ENCODE measurements at regions not wholly inside any gene's neighbourhood (a gene's known extent, or its start where the extent isn't known, plus 50 kb on each side); places are given as distances from the start of the nearest gene placed in this dataset.

- Histone ChIP-seq H3K27me3 (no peaks in the 10 kb centered on the region), H3K27ac (no peak overlapping the region), H3K36me3 (replicated peaks in 1 of 2; ENCODE audit: insufficient read depth in 1 of 2, low read depth in 2 of 2) (no peaks in the 10 kb centered on the region), H3K4me1 (no peaks in the 10 kb centered on the region), H3K4me3 (no peak overlapping the region), H3K9me3 (no peaks in the 10 kb centered on the region)
- no peak for TF ChIP-seq POLR2A (IDR thresholded peaks at IDR 0.05)
- no peak for TF ChIP-seq CTCF (IDR thresholded peaks at IDR 0.05)
- DNase-seq, result no peak
- no peak for ATAC-seq
- WGBS, 2 donors, result 80 to 82% methylated on average over 3 of the region's 3 CpGs
- intact Hi-C loops (cut with DNase I), result no loop called here
Observed at GRCh38 chr5:82865625-82866024, 211.6 kb downstream of the TMEM167A start.

DNA sequence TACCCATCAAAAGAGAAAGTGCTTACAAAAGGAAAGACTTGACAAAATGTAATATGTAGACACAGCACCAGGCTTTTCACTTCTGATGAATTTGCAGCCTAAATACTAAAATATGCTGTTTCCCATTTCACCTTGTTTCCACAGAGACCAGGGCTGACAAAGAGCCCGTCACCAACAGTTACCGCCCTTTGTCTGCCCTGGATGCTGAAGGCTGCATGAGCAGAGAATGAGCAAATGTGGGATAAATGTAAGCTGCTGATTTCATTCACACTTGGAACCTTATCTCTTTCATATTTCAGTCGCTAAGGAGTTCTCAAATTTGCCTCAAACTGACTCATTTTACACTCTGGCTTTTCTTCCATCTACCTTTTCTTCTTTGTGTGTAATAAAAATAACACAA lies 213.9 kb downstream of the TMEM167A start:
- ATAC-seq (no peak), DNase-seq (no peak)
- intact Hi-C loops (cut with DNase I), result no loop called here
- Histone ChIP-seq H3K9me3 (no peaks in the 10 kb centered on the region), H3K27me3 (no peaks in the 10 kb centered on the region), H3K27ac (no peak overlapping the region), H3K36me3 (replicated peaks in 1 of 2; ENCODE audit: insufficient read depth in 1 of 2, low read depth in 2 of 2) (no peaks in the 10 kb centered on the region), H3K4me3 (no peak overlapping the region), H3K4me1 (no peaks in the 10 kb centered on the region)
- TF ChIP-seq POLR2A (IDR thresholded peaks at IDR 0.05), result no peak
- TF ChIP-seq CTCF (IDR thresholded peaks at IDR 0.05), result no peak
- 65 to 69% methylated on average over 3 of the region's 3 CpGs for WGBS, 2 donors

- WGBS, 2 donors, result 69 to 73% methylated on average over 4 of the region's 4 CpGs
- no peak overlapping the region for H3K27ac ChIP-seq
- ATAC-seq (no peak), DNase-seq (no peak)
- intact Hi-C loops (cut with DNase I), result no loop called here
- H3K9me3 ChIP-seq, result no peaks in the 10 kb centered on the region
- no peaks in the 10 kb centered on the region for H3K4me1 ChIP-seq
- no peaks in the 10 kb centered on the region for H3K36me3 ChIP-seq (replicated peaks in 1 of 2; ENCODE audit: insufficient read depth in 1 of 2, low read depth in 2 of 2)
- H3K4me3 ChIP-seq, result no peak overlapping the region
- no peak for TF ChIP-seq POLR2A (IDR thresholded peaks at IDR 0.05)
- no peak for TF ChIP-seq CTCF (IDR thresholded peaks at IDR 0.05)
- H3K27me3 ChIP-seq, result no peaks in the 10 kb centered on the region
Observed at GRCh38 chr5:82862711-82863110, 214.5 kb downstream of the TMEM167A start.

DNA sequence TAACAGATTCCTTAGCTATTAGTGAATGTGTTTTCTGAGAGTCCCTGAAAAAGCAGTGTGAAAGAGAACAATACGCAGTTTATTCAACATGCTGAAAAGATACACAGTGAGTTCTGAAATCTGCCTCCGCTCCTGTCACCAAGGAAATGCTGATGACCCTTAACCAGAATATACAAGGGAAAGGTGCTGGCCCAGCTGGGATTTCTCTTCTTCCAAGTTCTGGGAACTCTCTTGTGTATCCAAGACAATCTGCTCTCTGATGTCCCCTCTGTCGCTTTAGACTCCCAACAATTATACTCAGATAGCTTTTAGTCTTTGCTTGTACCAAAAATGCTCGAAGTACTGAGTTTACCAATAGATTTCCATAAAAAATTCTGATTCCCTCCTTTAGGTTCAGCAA lies 214.9 kb downstream of the TMEM167A start:
- Histone ChIP-seq H3K27me3 (no peaks in the 10 kb centered on the region), H3K36me3 (replicated peaks in 1 of 2; ENCODE audit: insufficient read depth in 1 of 2, low read depth in 2 of 2) (no peaks in the 10 kb centered on the region), H3K4me1 (no peaks in the 10 kb centered on the region), H3K9me3 (no peaks in the 10 kb centered on the region), H3K27ac (no peak overlapping the region), H3K4me3 (no peak overlapping the region)
- TF ChIP-seq CTCF (IDR thresholded peaks at IDR 0.05) (no peak), POLR2A (IDR thresholded peaks at IDR 0.05) (no peak)
- DNase-seq, result no peak
- 82 to 86% methylated on average over 4 of the region's 4 CpGs for WGBS, 2 donors
- ATAC-seq, result no peak
- intact Hi-C loops (cut with DNase I), result no loop called here

GRCh38 chr5:82861701-82862100 lies 215.5 kb downstream of the TMEM167A start:
- WGBS, 2 donors, result 96 to 99% methylated on average over 4 of the region's 4 CpGs
- intact Hi-C loops (cut with DNase I), result no loop called here

More at GRCh38 chr5:82861701-82862100, 215.5 kb downstream of the TMEM167A start:
- H3K4me3 ChIP-seq, result no peak overlapping the region
- no peaks in the 10 kb centered on the region for H3K4me1 ChIP-seq
- ATAC-seq (no peak), DNase-seq (no peak)
- H3K27me3 ChIP-seq, result no peaks in the 10 kb centered on the region
- no peaks in the 10 kb centered on the region for H3K9me3 ChIP-seq
- no peak overlapping the region for H3K27ac ChIP-seq
- H3K36me3 ChIP-seq (replicated peaks in 1 of 2; ENCODE audit: insufficient read depth in 1 of 2, low read depth in 2 of 2), result no peaks in the 10 kb centered on the region
- no peak for TF ChIP-seq POLR2A (IDR thresholded peaks at IDR 0.05)
- no peak for TF ChIP-seq CTCF (IDR thresholded peaks at IDR 0.05)

Measured in body of pancreas (tissue), 4 donors.